Rectal smooth muscle tissue (tissue), 1 donor: ENCODE measurements at regions not wholly inside any gene's neighbourhood (a gene's known extent, or its start where the extent isn't known, plus 50 kb on each side); places are given as distances from the start of the nearest gene placed in this dataset.

Source experiments
- H3K27ac ChIP-seq: one replicate; pipeline ENCODE4 v1.7.0; 2013; ENCODE audit warnings: low read depth, low read length, inconsistent platforms
- H3K27me3 ChIP-seq: one replicate; pipeline ENCODE4 v1.7.0; 2013; ENCODE audit warnings: low read length; ENCODE audit not compliant: control insufficient read depth, insufficient read depth
- H3K36me3 ChIP-seq: one replicate; pipeline ENCODE4 v1.7.0; 2013; ENCODE audit warnings: low read length; ENCODE audit not compliant: control insufficient read depth, insufficient read depth
- H3K4me1 ChIP-seq: one replicate; pipeline ENCODE4 v1.7.0; 2013; ENCODE audit warnings: low read length; ENCODE audit not compliant: control insufficient read depth, insufficient read depth
- H3K4me3 ChIP-seq: one replicate; pipeline ENCODE4 v1.7.0; 2013; ENCODE audit warnings: low read length
- H3K9ac ChIP-seq: one replicate; pipeline ENCODE4 v1.7.0; 2013; ENCODE audit warnings: low read length

DNA sequence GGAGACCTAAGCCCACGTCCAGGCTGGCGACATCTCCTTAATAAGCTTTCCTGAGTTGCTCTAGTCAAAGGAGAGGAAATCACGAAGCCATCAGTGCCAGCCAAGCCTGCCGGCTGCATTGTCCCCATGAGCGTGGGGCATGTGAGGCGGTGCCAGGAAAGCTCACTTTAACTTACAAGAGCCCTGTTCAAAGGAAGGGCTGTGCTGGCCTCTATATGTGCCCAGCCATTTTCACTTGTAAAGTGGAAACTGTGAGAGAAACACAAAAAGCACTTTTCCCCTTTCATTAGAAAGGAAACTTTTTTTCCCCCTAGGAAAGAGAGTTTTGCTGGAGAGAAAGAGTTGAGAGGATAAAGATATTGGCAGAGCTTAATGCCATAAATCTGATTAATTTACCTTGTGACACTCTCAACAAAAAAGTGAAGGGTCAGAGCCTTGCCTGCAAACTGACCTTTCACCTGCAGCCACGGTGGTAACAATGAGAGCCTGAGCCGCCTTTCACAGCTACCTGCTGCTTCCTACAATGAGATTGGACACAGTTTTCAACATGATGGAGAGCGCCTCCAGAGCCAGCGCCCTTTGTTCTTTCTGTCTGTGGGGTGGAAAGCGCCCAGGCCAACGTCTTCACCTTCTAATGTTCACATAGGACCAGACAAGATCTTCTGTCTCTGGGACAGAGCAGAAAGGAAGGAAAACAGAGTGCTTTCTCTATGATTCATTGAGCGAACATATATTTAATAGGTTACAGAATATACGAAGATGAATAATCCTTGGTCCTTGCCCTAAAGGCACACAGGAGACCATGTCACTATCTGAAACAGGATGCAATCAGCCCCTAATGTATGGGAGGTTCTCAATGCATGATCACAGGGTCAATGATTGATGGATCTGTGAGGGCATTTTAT is 233.1 kb upstream of the HES1 start:
- H3K27me3 ChIP-seq, result no peaks in the 10 kb centered on the region
- H3K4me1 ChIP-seq, result no peaks in the 10 kb centered on the region
- H3K36me3 ChIP-seq, result no peaks in the 10 kb centered on the region
- H3K4me3 ChIP-seq, result no peak overlapping the region
- H3K27ac ChIP-seq, result no peak overlapping the region
- H3K9ac ChIP-seq, result no peak overlapping the region

DNA sequence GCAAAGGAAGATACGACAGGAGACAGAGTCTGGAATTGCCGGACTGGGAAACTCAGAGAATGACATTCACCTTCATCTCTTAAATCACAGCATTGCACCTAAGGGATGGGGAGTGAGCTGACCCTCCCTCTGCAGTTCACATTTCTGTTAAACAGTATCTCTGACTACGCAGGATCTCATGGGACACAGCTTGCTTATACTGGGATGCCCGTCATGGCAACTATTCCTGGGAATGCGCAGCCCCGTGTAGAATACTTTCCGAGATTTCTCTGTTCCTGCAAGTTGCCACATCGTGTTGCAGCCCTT is 232.5 kb upstream of the HES1 start:
- H3K27ac ChIP-seq, result no peak overlapping the region
- no peaks in the 10 kb centered on the region for H3K4me1 ChIP-seq
- H3K27me3 ChIP-seq, result no peaks in the 10 kb centered on the region
- no peak overlapping the region for H3K4me3 ChIP-seq
- H3K9ac ChIP-seq, result no peak overlapping the region
- no peaks in the 10 kb centered on the region for H3K36me3 ChIP-seq

DNA sequence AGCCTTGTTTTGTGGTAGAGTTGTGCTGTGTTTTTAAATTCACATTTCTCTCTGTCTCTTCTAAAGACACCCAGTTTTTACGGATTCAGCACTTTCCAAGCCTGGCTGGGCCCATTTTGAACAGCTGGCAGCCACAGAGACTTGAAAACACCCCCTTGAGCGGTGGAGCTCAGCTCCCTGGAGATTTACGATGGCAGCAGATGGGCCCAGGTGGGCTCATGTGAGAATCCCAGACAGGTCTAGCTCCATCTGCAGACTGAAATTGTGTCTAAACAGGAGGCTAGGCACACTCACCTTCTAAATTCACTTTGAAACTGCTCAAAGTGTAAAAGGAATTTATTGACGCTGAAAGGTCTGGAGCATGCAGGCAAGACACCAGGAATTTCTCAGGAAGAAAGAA is 232.0 kb upstream of the HES1 start:
- Histone ChIP-seq H3K4me1 (no peaks in the 10 kb centered on the region), H3K9ac (no peak overlapping the region), H3K36me3 (no peaks in the 10 kb centered on the region), H3K27ac (no peak overlapping the region), H3K4me3 (no peak overlapping the region), H3K27me3 (no peaks in the 10 kb centered on the region)

DNA sequence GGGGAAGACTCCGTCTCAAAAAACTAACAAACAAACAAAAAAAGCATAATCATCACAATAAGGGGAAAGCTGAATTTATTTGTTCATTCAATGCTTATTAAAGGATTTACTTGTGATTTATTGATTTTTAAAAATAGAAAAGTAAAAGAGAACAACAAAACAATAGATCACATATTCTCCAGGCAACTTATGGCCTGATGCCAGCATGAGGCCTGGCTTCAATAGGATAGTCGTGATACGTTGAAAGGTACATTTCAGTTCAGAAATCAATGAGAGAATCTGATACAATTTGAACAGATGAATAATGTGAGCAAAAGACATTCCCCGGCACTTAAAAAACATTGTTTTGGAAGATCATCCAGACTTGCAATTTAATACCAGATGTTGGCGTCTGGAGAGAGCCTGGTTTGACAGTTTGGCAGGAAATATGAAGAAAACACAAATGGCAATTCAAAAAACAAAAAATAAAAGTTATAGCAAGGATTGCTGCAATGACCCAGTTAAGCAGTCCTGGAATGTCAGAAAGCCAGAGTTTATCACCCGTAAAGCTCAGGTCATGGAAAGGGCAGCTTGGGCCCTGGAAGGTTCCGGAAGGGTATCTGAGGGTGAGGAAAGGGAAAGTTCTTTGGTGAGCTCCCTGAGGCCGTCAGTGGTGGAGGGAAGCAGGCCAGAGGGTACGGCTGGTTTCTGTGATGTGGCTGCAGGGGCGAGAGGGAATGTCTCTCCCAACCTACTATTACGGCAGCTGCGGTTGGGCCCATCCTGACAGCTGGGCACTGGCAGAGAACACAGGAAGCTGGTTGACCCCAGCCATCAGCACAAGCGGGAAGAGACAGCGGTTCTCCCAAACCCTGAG is 230.2 kb upstream of the HES1 start:
- Histone ChIP-seq H3K9ac (no peak overlapping the region), H3K27me3 (no peaks in the 10 kb centered on the region), H3K27ac (no peak overlapping the region), H3K4me3 (no peak overlapping the region), H3K36me3 (no peaks in the 10 kb centered on the region), H3K4me1 (no peaks in the 10 kb centered on the region)

DNA sequence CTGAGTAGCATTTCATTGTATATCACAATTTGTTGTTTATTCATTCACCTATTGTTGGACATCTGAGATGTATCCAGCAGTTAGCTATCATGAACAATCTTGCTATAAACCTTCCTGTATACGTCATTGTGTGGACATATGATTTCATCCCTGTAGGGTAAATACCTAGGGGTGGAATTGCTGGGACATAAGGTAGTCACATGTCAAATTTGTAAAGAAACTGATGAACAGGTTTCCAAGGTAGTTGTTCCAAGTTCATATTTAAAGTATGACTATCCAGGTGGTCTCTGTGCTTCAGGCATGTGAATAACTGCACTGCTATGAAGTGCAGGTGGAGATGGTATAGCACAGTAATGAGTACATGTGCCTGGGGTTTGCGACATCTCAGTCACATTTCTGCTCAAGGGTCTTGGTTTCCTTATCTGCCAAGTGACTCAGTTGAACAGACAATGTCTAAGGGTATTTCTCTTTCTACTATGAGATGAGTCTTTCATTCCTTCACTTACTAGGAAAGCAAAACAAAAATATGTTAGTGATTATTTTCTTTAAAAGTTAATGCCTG is 229.0 kb upstream of the HES1 start:
- Histone ChIP-seq H3K9ac (no peak overlapping the region), H3K4me3 (no peak overlapping the region), H3K36me3 (no peaks in the 10 kb centered on the region), H3K27ac (no peak overlapping the region), H3K27me3 (no peaks in the 10 kb centered on the region), H3K4me1 (no peaks in the 10 kb centered on the region)

DNA sequence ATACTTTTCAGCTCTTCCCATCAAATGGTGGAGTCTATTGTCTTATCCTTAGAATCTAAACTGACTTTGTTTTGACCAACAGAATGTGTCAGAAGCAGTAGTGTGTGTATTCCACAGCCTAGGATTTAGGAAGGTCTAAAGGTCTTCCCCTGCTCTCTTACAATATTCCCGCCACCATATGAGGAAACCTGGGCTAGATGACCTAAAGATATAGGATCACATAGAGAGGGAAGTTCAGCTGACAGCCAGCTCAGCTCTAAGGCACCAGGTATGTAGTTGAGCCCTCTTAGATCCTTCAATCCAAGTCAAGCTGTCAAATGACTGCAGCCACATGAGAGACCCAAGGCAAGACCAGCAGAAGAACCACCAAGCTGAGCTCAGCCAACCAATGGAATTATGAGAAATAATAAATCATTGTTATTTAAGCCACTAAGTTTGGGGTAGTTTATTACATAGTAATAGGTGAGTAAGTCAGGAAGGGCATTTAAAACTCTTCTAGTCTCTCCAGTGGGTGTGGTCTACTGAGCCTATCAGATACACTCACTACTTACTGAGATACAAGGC is 227.7 kb upstream of the HES1 start:
- no peaks in the 10 kb centered on the region for H3K36me3 ChIP-seq
- H3K27ac ChIP-seq, result no peak overlapping the region
- no peaks in the 10 kb centered on the region for H3K27me3 ChIP-seq
- no peak overlapping the region for H3K4me3 ChIP-seq
- no peaks in the 10 kb centered on the region for H3K4me1 ChIP-seq
- no peak overlapping the region for H3K9ac ChIP-seq

DNA sequence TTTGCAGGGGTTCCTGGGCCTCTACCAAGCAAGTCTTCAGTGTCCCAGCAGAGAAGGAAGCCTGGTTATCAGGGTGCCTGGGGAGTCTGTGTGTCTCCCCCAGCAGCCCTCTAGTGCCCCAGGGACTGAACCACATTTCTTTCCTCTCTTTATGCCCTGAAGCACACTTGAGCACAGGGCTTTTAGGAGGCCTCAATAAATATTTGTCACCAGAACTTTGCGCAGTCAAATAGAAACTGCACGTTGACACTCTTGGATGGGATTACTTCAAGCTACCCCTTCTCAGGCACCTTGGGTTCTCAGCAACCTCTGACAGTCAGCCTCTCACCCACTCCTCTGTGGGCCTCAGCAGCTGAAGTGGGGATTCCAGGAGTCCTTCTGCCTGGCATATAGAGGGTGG is 226.6 kb upstream of the HES1 start:
- no peaks in the 10 kb centered on the region for H3K36me3 ChIP-seq
- H3K4me1 ChIP-seq, result no peaks in the 10 kb centered on the region
- no peak overlapping the region for H3K4me3 ChIP-seq
- no peaks in the 10 kb centered on the region for H3K27me3 ChIP-seq
- no peak overlapping the region for H3K9ac ChIP-seq
- no peak overlapping the region for H3K27ac ChIP-seq

DNA sequence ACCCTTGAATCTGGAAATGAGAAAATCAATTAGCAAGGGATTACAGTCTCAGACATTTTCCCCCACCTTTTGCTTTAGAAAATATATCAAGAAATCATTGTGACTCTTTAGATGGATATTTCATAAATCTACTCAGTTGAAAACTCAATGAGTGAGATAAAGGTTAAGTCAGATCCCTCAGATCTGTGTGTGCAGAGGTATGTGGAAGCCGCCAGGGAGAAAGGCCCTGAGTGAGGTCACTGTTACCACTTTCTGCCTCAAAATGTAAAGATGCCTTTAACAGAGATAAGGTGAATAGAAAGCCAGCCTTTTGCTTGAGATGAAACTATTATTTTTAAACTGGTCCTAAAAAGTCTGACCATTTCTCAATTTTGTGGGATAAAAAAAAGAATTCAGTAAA is 225.6 kb upstream of the HES1 start:
- no peak overlapping the region for H3K27ac ChIP-seq

DNA sequence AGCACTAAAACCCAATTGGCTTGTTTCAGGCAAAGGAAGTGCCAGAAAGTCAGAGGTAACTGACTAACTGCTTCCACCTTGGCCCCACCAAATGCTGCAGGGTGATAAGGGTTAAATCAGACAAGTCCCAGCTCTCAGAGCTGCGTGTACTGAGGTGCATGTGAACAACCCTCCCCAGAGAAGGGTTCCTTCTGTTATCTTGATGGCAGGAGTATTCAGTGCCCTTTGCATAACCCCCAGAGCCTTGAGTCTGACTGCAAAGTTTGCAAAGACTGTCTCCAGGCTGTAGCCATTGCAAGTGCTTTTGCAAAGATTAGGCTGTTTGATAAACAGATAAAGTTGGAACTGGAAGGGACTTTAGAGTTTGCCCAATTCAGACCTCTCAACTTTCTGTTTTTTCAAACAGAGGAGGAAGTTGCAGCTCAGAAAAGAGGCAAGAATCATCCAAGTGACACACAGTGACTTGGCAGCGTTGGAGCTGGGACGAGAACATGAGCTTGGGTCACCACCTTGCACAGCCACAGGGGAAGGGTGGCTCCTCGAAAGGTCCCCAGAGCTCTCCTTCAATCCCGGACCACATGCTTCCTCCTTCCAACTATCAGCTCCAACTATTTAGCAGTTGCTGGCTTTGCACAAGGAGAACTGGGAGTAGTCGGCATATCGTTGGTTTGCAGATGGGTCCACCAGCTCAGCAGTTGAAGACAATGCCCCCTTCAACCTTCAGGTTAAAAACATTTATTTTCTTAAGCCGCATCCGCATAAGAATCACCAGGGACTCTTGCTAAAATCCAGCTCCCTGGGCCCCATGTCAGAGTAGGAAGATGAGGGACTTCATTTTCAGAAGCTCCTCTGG is 224.8 kb upstream of the HES1 start:
- H3K4me1 ChIP-seq, result no peaks in the 10 kb centered on the region
- no peak overlapping the region for H3K27ac ChIP-seq
- H3K36me3 ChIP-seq, result no peaks in the 10 kb centered on the region
- H3K9ac ChIP-seq, result no peak overlapping the region
- H3K4me3 ChIP-seq, result no peak overlapping the region
- no peaks in the 10 kb centered on the region for H3K27me3 ChIP-seq

More for the DNA sequence above, 225.6 kb upstream of the HES1 start:
- Histone ChIP-seq H3K36me3 (no peaks in the 10 kb centered on the region), H3K4me1 (no peaks in the 10 kb centered on the region), H3K9ac (no peak overlapping the region), H3K4me3 (no peak overlapping the region), H3K27me3 (no peaks in the 10 kb centered on the region)

DNA sequence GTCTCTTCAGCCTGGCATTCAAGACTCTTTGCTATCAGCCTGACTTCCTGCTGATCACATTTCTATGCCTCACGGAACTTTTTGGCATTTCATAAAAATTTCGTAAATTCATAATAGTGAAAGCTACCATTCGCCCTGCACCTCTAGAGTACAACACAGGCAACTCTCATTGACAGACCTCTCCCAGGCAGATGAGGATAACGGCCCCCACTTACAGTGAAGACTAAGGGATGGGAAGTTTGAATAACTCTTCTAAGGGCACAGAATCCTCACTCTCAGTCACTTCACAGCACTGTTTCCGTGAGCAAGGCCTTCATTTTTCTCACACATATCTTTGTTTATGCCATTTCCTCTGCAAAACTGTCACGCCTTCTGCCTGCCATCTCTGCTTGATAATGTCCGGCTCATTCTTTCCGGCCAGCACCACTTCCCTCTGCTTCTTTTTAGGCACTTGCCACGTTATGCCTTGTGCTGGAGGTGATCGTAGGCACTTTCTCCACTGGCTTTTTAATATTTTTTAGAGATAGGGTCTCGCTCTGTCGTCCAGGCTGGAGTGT is 224.1 kb upstream of the HES1 start:
- Histone ChIP-seq H3K4me1 (no peaks in the 10 kb centered on the region), H3K9ac (no peak overlapping the region), H3K4me3 (no peak overlapping the region), H3K36me3 (no peaks in the 10 kb centered on the region), H3K27ac (no peak overlapping the region), H3K27me3 (no peaks in the 10 kb centered on the region)

DNA sequence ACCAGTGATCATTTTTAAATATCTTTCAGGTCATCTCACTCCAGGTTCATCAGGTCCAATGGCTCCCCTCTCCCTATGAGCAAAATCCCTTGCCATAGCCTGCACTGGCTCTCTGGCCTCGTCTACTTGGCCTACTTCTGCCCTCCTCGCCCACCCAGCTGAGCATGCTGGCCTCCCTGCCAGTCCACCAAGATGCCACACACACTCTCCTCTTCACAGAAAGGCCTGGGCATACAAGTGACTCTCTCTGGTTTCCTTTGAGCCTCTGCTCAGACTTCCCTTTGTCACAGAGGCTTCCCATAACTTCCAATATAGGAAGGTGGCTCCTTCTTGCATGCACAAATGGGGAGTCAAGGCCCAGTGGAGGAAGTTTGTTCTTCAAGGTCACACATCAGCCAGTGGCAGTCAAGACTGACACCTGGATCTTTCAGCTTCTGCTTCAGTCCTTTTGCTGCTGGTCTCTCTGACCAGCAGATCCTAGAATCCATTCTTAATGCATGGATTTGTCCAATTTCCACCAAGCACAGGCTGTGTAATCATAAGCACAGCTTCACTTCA is 223.2 kb upstream of the HES1 start:
- no peak overlapping the region for H3K27ac ChIP-seq

More for the DNA sequence above, 223.2 kb upstream of the HES1 start:
- Histone ChIP-seq H3K9ac (no peak overlapping the region), H3K27me3 (no peaks in the 10 kb centered on the region), H3K36me3 (no peaks in the 10 kb centered on the region), H3K4me1 (no peaks in the 10 kb centered on the region), H3K4me3 (no peak overlapping the region)
